K562 (cell line): ENCODE measurements at regions not wholly inside any gene's neighbourhood (a gene's known extent, or its start where the extent isn't known, plus 50 kb on each side); places are given as distances from the start of the nearest gene placed in this dataset.

Experiments
- HNRNPLL ChIP-seq: fragments of 200-400 bp; formaldehyde crosslinking; IDR thresholded peaks from 2 replicates; pipeline ENCODE4 v1.6.1; 2017; ENCODE audit warnings: low read length, low read depth, mild to moderate bottlenecking; ENCODE audit not compliant: poor library complexity, severe bottlenecking
- KAT2B ChIP-seq: IDR thresholded peaks from one replicate; pipeline ENCODE4 v1.6.1; 2012; ENCODE audit warnings: low read depth, mild to moderate bottlenecking, control low read depth, inconsistent platforms, low read length, moderate library complexity
- TEAD2 ChIP-seq: fragments of 450-650 bp; IDR thresholded peaks from 2 replicates; pipeline ENCODE4 v1.6.1; 2016; ENCODE audit warnings: missing genetic modification characterization, control low read depth, missing compliant biosample characterization
- TF ChIP-seq, protein P1 (sequence below), 2 experiments: fragments of 450-650 bp in 1 of 2; IDR thresholded peaks; 2 replicates each; pipeline ENCODE4 v1.6.1; 2011 to 2017; ENCODE audit warnings: low read depth in 2 of 2, antibody characterized with exemption in 1 of 2, borderline replicate concordance in 1 of 2, low read length in 1 of 2, mild to moderate bottlenecking in 1 of 2, mixed read lengths in 1 of 2; ENCODE audit not compliant: control insufficient read depth in 1 of 2
- TF ChIP-seq, protein P2 (sequence below): sonication (generic); formaldehyde crosslinking; IDR thresholded peaks from 2 replicates; pipeline ENCODE4 v1.8.0; 2022; ENCODE audit warnings: missing genetic modification reagents, mild to moderate bottlenecking, borderline replicate concordance

- TF ChIP-seq KAT2B, result no peak
- no peak for TF ChIP-seq TEAD2 (tag)
- TF ChIP-seq, protein P1, sequence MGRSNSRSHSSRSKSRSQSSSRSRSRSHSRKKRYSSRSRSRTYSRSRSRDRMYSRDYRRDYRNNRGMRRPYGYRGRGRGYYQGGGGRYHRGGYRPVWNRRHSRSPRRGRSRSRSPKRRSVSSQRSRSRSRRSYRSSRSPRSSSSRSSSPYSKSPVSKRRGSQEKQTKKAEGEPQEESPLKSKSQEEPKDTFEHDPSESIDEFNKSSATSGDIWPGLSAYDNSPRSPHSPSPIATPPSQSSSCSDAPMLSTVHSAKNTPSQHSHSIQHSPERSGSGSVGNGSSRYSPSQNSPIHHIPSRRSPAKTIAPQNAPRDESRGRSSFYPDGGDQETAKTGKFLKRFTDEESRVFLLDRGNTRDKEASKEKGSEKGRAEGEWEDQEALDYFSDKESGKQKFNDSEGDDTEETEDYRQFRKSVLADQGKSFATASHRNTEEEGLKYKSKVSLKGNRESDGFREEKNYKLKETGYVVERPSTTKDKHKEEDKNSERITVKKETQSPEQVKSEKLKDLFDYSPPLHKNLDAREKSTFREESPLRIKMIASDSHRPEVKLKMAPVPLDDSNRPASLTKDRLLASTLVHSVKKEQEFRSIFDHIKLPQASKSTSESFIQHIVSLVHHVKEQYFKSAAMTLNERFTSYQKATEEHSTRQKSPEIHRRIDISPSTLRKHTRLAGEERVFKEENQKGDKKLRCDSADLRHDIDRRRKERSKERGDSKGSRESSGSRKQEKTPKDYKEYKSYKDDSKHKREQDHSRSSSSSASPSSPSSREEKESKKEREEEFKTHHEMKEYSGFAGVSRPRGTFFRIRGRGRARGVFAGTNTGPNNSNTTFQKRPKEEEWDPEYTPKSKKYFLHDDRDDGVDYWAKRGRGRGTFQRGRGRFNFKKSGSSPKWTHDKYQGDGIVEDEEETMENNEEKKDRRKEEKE (IDR thresholded peaks at IDR 0.05; ENCODE audit: borderline replicate concordance in 1 of 2, control insufficient read depth in 1 of 2, low read depth in 2 of 2, low read length in 1 of 2), result no peak
- TF ChIP-seq HNRNPLL, result no peak
- TF ChIP-seq, protein P2, sequence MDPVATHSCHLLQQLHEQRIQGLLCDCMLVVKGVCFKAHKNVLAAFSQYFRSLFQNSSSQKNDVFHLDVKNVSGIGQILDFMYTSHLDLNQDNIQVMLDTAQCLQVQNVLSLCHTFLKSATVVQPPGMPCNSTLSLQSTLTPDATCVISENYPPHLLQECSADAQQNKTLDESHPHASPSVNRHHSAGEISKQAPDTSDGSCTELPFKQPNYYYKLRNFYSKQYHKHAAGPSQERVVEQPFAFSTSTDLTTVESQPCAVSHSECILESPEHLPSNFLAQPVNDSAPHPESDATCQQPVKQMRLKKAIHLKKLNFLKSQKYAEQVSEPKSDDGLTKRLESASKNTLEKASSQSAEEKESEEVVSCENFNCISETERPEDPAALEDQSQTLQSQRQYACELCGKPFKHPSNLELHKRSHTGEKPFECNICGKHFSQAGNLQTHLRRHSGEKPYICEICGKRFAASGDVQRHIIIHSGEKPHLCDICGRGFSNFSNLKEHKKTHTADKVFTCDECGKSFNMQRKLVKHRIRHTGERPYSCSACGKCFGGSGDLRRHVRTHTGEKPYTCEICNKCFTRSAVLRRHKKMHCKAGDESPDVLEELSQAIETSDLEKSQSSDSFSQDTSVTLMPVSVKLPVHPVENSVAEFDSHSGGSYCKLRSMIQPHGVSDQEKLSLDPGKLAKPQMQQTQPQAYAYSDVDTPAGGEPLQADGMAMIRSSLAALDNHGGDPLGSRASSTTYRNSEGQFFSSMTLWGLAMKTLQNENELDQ, result no peak
These were observed 60.9 kb upstream of the CCBE1 start (continued) for GRCh38 chr18:59758106-59758505.
